ENCODE measurements at regions not wholly inside any gene's neighbourhood (a gene's known extent, or its start where the extent isn't known, plus 50 kb on each side); places are given as distances from the start of the nearest gene placed in this dataset.
A peak's percentile ranks its signal among the peaks of the same experiment; 100 is the strongest.

GRCh38 chr6:142537612-142538478 lies 236.0 kb downstream of the ADGRG6 start:
- Histone ChIP-seq H3K79me2 (ENCODE audit: insufficient read depth, low read length) (no peaks in the 10 kb centered on the region), H3K27ac (ENCODE audit: low read depth, low read length) (no peak overlapping the region), H4K20me1 (ENCODE audit: low read depth, low read length) (no peaks in the 10 kb centered on the region), H3K4me2 (ENCODE audit: low read depth, low read length, poor library complexity, severe bottlenecking) (no peak overlapping the region), H3K4me3 (ENCODE audit: insufficient read depth, low read length, poor library complexity, severe bottlenecking) (no peak overlapping the region), H3F3A (ENCODE audit: insufficient read depth) (no peaks in the 10 kb centered on the region), H3K9me2 (replicated peaks; ENCODE audit: insufficient read depth, low read length) (no peaks in the 10 kb centered on the region), H3K9ac (ENCODE audit: low read length) (no peak overlapping the region), H3K27me3 (ENCODE audit: low read length) (no peaks in the 10 kb centered on the region), H3K36me3 (ENCODE audit: low read length) (no peaks in the 10 kb centered on the region), H3K9me3 (ENCODE audit: insufficient read depth, low read length) (peaks cover 5% of the 10 kb centered on the region; the same call in 1 of the 2 replicates), H2AFZ (ENCODE audit: low read depth, low read length, severe bottlenecking) (no peak overlapping the region)
- TF ChIP-seq EZH2phosphoT487 (conservative IDR thresholded peaks at IDR 0.05; ENCODE audit: low read length) (no peak), CTCF (IDR thresholded peaks at IDR 0.05; ENCODE audit: insufficient read depth, low read length, poor library complexity, severe bottlenecking) (peak; percentile 48)

GRCh38 chr6:142542704-142543233 lies 241.0 kb downstream of the ADGRG6 start:
- H2AFZ ChIP-seq (ENCODE audit: low read depth, low read length, severe bottlenecking): no peak overlapping the region
- no peaks in the 10 kb centered on the region for H3K36me3 ChIP-seq (ENCODE audit: low read length)
- no peaks in the 10 kb centered on the region for H4K20me1 ChIP-seq (ENCODE audit: low read depth, low read length)
- no peaks in the 10 kb centered on the region for H3K79me2 ChIP-seq (ENCODE audit: insufficient read depth, low read length)
- H3K27ac ChIP-seq (ENCODE audit: low read depth, low read length): no peak overlapping the region
- H3K9ac ChIP-seq (ENCODE audit: low read length): no peak overlapping the region
- no peaks in the 10 kb centered on the region for H3F3A ChIP-seq (ENCODE audit: insufficient read depth)
- H3K4me3 ChIP-seq (ENCODE audit: insufficient read depth, low read length, poor library complexity, severe bottlenecking): no peak overlapping the region
- no peaks in the 10 kb centered on the region for H3K9me3 ChIP-seq (ENCODE audit: insufficient read depth, low read length)
- no peaks in the 10 kb centered on the region for H3K9me2 ChIP-seq (replicated peaks; ENCODE audit: insufficient read depth, low read length)
- no peaks in the 10 kb centered on the region for H3K27me3 ChIP-seq (ENCODE audit: low read length)
- TF ChIP-seq EZH2phosphoT487 (conservative IDR thresholded peaks at IDR 0.05; ENCODE audit: low read length): no peak
- TF ChIP-seq CTCF (IDR thresholded peaks at IDR 0.05; ENCODE audit: insufficient read depth, low read length, poor library complexity, severe bottlenecking): no peak
- no peak overlapping the region for H3K4me2 ChIP-seq (ENCODE audit: low read depth, low read length, poor library complexity, severe bottlenecking)

DNA sequence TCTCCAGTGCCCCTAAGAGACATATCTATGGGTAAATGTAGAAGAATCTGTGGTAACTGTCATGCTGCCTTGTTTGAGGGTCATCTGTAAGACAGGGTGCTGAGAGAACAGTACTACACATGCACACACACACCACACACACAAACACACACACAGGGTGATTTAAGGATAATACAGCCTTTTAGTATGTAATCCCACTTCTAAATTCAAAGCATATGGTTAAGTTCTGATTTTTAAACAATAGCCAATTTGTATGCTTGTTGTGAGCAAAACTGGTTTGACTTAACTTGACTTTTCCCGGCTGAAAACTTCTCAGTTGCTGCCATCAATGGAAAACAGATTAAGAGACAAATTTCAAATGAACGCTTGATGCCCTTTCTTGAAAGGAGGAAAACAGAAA lies 241.8 kb downstream of the ADGRG6 start:
- no peaks in the 10 kb centered on the region for H4K20me1 ChIP-seq (ENCODE audit: low read depth, low read length)
- H3F3A ChIP-seq (ENCODE audit: insufficient read depth): no peaks in the 10 kb centered on the region
- no peak overlapping the region for H2AFZ ChIP-seq (ENCODE audit: low read depth, low read length, severe bottlenecking)

More for the DNA sequence above, 241.8 kb downstream of the ADGRG6 start:
- Histone ChIP-seq H3K27me3 (ENCODE audit: low read length) (no peaks in the 10 kb centered on the region), H3K36me3 (ENCODE audit: low read length) (no peaks in the 10 kb centered on the region), H3K4me3 (ENCODE audit: insufficient read depth, low read length, poor library complexity, severe bottlenecking) (no peak overlapping the region), H3K9me3 (ENCODE audit: insufficient read depth, low read length) (no peaks in the 10 kb centered on the region), H3K4me2 (ENCODE audit: low read depth, low read length, poor library complexity, severe bottlenecking) (no peak overlapping the region), H3K9me2 (replicated peaks; ENCODE audit: insufficient read depth, low read length) (0 out of 2 replicates have a peak, but pooled peaks cover 3% of the 10 kb centered on the region), H3K9ac (ENCODE audit: low read length) (no peak overlapping the region), H3K79me2 (ENCODE audit: insufficient read depth, low read length) (no peaks in the 10 kb centered on the region), H3K27ac (ENCODE audit: low read depth, low read length) (no peak overlapping the region)
- TF ChIP-seq CTCF (IDR thresholded peaks at IDR 0.05; ENCODE audit: insufficient read depth, low read length, poor library complexity, severe bottlenecking) (no peak), EZH2phosphoT487 (conservative IDR thresholded peaks at IDR 0.05; ENCODE audit: low read length) (no peak)
